ENCODE measurements at regions not wholly inside any gene's neighbourhood (a gene's known extent, or its start where the extent isn't known, plus 50 kb on each side); places are given as distances from the start of the nearest gene placed in this dataset.

GRCh38 chr3:135731546-135731945 is 234.0 kb upstream of the PPP2R3A start:
- Histone ChIP-seq H3K27me3 (ENCODE audit: control insufficient read depth, insufficient read depth, low read length) (no peaks in the 10 kb centered on the region), H3K9me3 (ENCODE audit: control insufficient read depth, insufficient read depth, low read length) (peaks cover 27% of the 10 kb centered on the region)

DNA sequence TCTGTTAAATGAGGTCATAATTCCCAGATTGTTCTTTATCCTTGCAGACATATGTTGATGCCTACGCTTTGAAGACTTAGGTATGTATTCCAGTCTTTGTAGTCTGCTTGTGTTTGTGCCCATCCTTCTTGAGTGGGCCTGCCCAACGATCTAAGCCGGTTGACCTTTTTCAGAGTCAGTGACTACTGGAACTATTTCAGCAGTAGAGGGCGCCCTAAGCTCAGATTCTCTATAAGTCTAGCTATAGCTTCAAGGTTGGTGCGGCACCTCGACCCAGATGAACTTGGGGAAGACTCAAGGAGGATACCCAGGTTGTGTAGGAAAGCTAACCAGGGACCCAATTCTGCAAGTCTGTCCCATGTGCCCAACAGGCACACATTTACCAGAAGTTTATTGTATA is 228.8 kb upstream of the PPP2R3A start:
- H3K27ac ChIP-seq (ENCODE audit: low read depth, low read length) = no peak overlapping the region
- H3K4me1 ChIP-seq (ENCODE audit: control insufficient read depth, insufficient read depth, low read length) = peaks cover 3% of the 10 kb centered on the region; the same call in 1 of the 2 replicates
- H3K27me3 ChIP-seq (ENCODE audit: control insufficient read depth, insufficient read depth, low read length) = no peaks in the 10 kb centered on the region
- H3K4me3 ChIP-seq (ENCODE audit: low read depth, low read length) = no peak overlapping the region
- no peak overlapping the region for H3K9ac ChIP-seq (ENCODE audit: low read depth, low read length)
- no peaks in the 10 kb centered on the region for H3K9me3 ChIP-seq (ENCODE audit: control insufficient read depth, insufficient read depth, low read length)
- H3K36me3 ChIP-seq (ENCODE audit: control insufficient read depth, insufficient read depth, low read length) = no peaks in the 10 kb centered on the region

More at GRCh38 chr3:135731546-135731945, 234.0 kb upstream of the PPP2R3A start:
- H3K27ac ChIP-seq (ENCODE audit: low read depth, low read length) = no peak overlapping the region
- peaks cover 9% of the 10 kb centered on the region for H3K4me1 ChIP-seq (ENCODE audit: control insufficient read depth, insufficient read depth, low read length)
- H3K9ac ChIP-seq (ENCODE audit: low read depth, low read length) = no peak overlapping the region
- H3K36me3 ChIP-seq (ENCODE audit: control insufficient read depth, insufficient read depth, low read length) = no peaks in the 10 kb centered on the region
- H3K4me3 ChIP-seq (ENCODE audit: low read depth, low read length) = no peak overlapping the region

GRCh38 chr3:135739779-135740178 is 225.7 kb upstream of the PPP2R3A start:
- no peaks in the 10 kb centered on the region for H3K36me3 ChIP-seq (ENCODE audit: control insufficient read depth, insufficient read depth, low read length)
- H3K9ac ChIP-seq (ENCODE audit: low read depth, low read length) = no peak overlapping the region
- H3K27ac ChIP-seq (ENCODE audit: low read depth, low read length) = no peak overlapping the region
- H3K9me3 ChIP-seq (ENCODE audit: control insufficient read depth, insufficient read depth, low read length) = no peaks in the 10 kb centered on the region
- H3K27me3 ChIP-seq (ENCODE audit: control insufficient read depth, insufficient read depth, low read length) = no peaks in the 10 kb centered on the region
- H3K4me3 ChIP-seq (ENCODE audit: low read depth, low read length) = no peak overlapping the region
- H3K4me1 ChIP-seq (ENCODE audit: control insufficient read depth, insufficient read depth, low read length) = peaks cover 2% of the 10 kb centered on the region; the same call in 1 of the 2 replicates

DNA sequence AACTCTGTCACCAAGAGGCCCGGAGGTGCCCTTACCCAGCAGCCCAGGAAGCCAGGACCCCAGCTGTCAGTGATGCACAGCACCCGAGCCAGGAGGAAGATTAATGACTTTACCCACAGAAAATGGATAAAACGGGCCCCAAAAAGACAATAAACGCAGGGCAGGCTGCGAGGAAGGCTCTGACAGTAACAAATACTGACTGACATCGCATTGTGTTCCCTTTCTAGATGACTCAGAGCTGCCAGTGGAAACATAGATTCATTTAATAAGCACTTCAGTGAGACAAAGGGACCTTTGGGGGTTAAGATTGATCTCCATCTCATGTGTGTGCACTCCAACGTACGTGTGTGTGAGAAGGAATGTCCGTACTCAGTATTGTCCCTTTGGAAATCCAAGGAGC is 225.3 kb upstream of the PPP2R3A start:
- Histone ChIP-seq H3K9ac (ENCODE audit: low read depth, low read length) (no peak overlapping the region), H3K27me3 (ENCODE audit: control insufficient read depth, insufficient read depth, low read length) (no peaks in the 10 kb centered on the region), H3K27ac (ENCODE audit: low read depth, low read length) (no peak overlapping the region), H3K36me3 (ENCODE audit: control insufficient read depth, insufficient read depth, low read length) (no peaks in the 10 kb centered on the region), H3K4me3 (ENCODE audit: low read depth, low read length) (no peak overlapping the region), H3K4me1 (ENCODE audit: control insufficient read depth, insufficient read depth, low read length) (no peaks in the 10 kb centered on the region), H3K9me3 (ENCODE audit: control insufficient read depth, insufficient read depth, low read length) (no peaks in the 10 kb centered on the region)

- Histone ChIP-seq H3K4me3 (ENCODE audit: low read depth, low read length) (no peak overlapping the region), H3K27me3 (ENCODE audit: control insufficient read depth, insufficient read depth, low read length) (no peaks in the 10 kb centered on the region), H3K36me3 (ENCODE audit: control insufficient read depth, insufficient read depth, low read length) (no peaks in the 10 kb centered on the region), H3K4me1 (ENCODE audit: control insufficient read depth, insufficient read depth, low read length) (no peaks in the 10 kb centered on the region), H3K9ac (ENCODE audit: low read depth, low read length) (no peak overlapping the region), H3K9me3 (ENCODE audit: control insufficient read depth, insufficient read depth, low read length) (no peaks in the 10 kb centered on the region), H3K27ac (ENCODE audit: low read depth, low read length) (no peak overlapping the region)
These were observed 224.8 kb upstream of the PPP2R3A start for GRCh38 chr3:135740751-135741150.

GRCh38 chr3:135751991-135752390 is 213.5 kb upstream of the PPP2R3A start:
- H3K4me3 ChIP-seq (ENCODE audit: low read depth, low read length) = no peak overlapping the region
- H3K9me3 ChIP-seq (ENCODE audit: control insufficient read depth, insufficient read depth, low read length) = no peaks in the 10 kb centered on the region
- H3K27ac ChIP-seq (ENCODE audit: low read depth, low read length) = no peak overlapping the region
- no peaks in the 10 kb centered on the region for H3K36me3 ChIP-seq (ENCODE audit: control insufficient read depth, insufficient read depth, low read length)
- no peak overlapping the region for H3K9ac ChIP-seq (ENCODE audit: low read depth, low read length)
- H3K27me3 ChIP-seq (ENCODE audit: control insufficient read depth, insufficient read depth, low read length) = no peaks in the 10 kb centered on the region
- no peaks in the 10 kb centered on the region for H3K4me1 ChIP-seq (ENCODE audit: control insufficient read depth, insufficient read depth, low read length)

GRCh38 chr3:135752851-135753250 is 212.7 kb upstream of the PPP2R3A start:
- Histone ChIP-seq H3K9ac (ENCODE audit: low read depth, low read length) (no peak overlapping the region), H3K27ac (ENCODE audit: low read depth, low read length) (no peak overlapping the region), H3K27me3 (ENCODE audit: control insufficient read depth, insufficient read depth, low read length) (no peaks in the 10 kb centered on the region), H3K9me3 (ENCODE audit: control insufficient read depth, insufficient read depth, low read length) (no peaks in the 10 kb centered on the region), H3K36me3 (ENCODE audit: control insufficient read depth, insufficient read depth, low read length) (no peaks in the 10 kb centered on the region), H3K4me1 (ENCODE audit: control insufficient read depth, insufficient read depth, low read length) (no peaks in the 10 kb centered on the region), H3K4me3 (ENCODE audit: low read depth, low read length) (no peak overlapping the region)

DNA sequence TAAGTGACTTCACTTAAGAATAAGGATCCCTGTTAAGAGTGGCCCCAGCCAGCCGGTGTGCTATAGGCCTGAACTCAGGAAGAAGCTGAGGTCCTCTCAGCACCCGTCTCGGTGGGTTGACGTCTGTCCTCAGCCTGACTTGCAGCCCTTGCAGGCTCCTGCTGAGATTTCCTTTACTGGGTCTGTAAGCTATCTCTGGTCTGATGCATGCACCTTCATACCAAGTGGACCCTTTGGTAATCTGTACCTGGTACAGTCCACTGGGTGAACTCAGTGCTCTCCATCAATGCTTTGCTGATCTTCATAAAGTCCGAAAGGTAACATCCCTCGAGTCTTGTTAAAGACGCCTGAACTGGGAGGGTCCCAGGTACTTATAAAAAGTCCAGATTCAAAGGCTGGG is 212.0 kb upstream of the PPP2R3A start:
- Histone ChIP-seq H3K9ac (ENCODE audit: low read depth, low read length) (no peak overlapping the region), H3K4me3 (ENCODE audit: low read depth, low read length) (no peak overlapping the region), H3K4me1 (ENCODE audit: control insufficient read depth, insufficient read depth, low read length) (no peaks in the 10 kb centered on the region), H3K27ac (ENCODE audit: low read depth, low read length) (no peak overlapping the region), H3K27me3 (ENCODE audit: control insufficient read depth, insufficient read depth, low read length) (no peaks in the 10 kb centered on the region), H3K9me3 (ENCODE audit: control insufficient read depth, insufficient read depth, low read length) (no peaks in the 10 kb centered on the region), H3K36me3 (ENCODE audit: control insufficient read depth, insufficient read depth, low read length) (no peaks in the 10 kb centered on the region)

GRCh38 chr3:135755330-135756105 is 210.0 kb upstream of the PPP2R3A start:
- H3K27ac ChIP-seq (ENCODE audit: low read depth, low read length) = no peak overlapping the region
- no peaks in the 10 kb centered on the region for H3K4me1 ChIP-seq (ENCODE audit: control insufficient read depth, insufficient read depth, low read length)
- H3K9ac ChIP-seq (ENCODE audit: low read depth, low read length) = no peak overlapping the region
- H3K4me3 ChIP-seq (ENCODE audit: low read depth, low read length) = no peak overlapping the region
- H3K36me3 ChIP-seq (ENCODE audit: control insufficient read depth, insufficient read depth, low read length) = no peaks in the 10 kb centered on the region
- H3K9me3 ChIP-seq (ENCODE audit: control insufficient read depth, insufficient read depth, low read length) = no peaks in the 10 kb centered on the region
- H3K27me3 ChIP-seq (ENCODE audit: control insufficient read depth, insufficient read depth, low read length) = no peaks in the 10 kb centered on the region

GRCh38 chr3:135756106-135756668 is 209.3 kb upstream of the PPP2R3A start:
- H3K36me3 ChIP-seq (ENCODE audit: control insufficient read depth, insufficient read depth, low read length) = no peaks in the 10 kb centered on the region
- no peak overlapping the region for H3K9ac ChIP-seq (ENCODE audit: low read depth, low read length)
- no peaks in the 10 kb centered on the region for H3K4me1 ChIP-seq (ENCODE audit: control insufficient read depth, insufficient read depth, low read length)
- H3K9me3 ChIP-seq (ENCODE audit: control insufficient read depth, insufficient read depth, low read length) = no peaks in the 10 kb centered on the region
- no peaks in the 10 kb centered on the region for H3K27me3 ChIP-seq (ENCODE audit: control insufficient read depth, insufficient read depth, low read length)
- no peak overlapping the region for H3K27ac ChIP-seq (ENCODE audit: low read depth, low read length)
- no peak overlapping the region for H3K4me3 ChIP-seq (ENCODE audit: low read depth, low read length)

DNA sequence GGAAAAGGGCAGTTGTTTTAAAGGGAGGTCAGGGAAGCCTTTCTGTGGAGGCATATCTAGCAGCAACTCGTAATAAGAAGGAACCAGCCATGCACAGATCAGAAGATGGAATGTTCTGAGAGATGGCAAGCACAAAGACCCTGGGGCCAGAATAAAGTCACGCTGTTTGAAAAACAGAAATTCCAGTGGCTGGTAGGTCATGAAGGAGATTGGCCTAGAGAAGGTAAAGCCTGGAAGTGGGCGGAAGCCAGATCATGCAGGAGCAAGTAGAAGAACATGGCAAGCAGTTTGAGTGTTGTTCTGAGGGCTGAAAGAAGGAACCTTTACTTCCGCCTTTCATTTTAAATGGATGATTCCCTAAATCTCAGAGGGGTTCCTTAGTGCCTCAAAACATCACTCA is 208.1 kb upstream of the PPP2R3A start:
- H3K9me3 ChIP-seq (ENCODE audit: control insufficient read depth, insufficient read depth, low read length) = no peaks in the 10 kb centered on the region
- no peak overlapping the region for H3K4me3 ChIP-seq (ENCODE audit: low read depth, low read length)
- H3K27ac ChIP-seq (ENCODE audit: low read depth, low read length) = no peak overlapping the region
- H3K27me3 ChIP-seq (ENCODE audit: control insufficient read depth, insufficient read depth, low read length) = no peaks in the 10 kb centered on the region
- no peaks in the 10 kb centered on the region for H3K36me3 ChIP-seq (ENCODE audit: control insufficient read depth, insufficient read depth, low read length)
- H3K4me1 ChIP-seq (ENCODE audit: control insufficient read depth, insufficient read depth, low read length) = no peaks in the 10 kb centered on the region
- no peak overlapping the region for H3K9ac ChIP-seq (ENCODE audit: low read depth, low read length)
